NCI-H1436 treated with DMSO at 0.1 percent for 48 hours (cell line): ENCODE measurements at regions not wholly inside any gene's neighbourhood (a gene's known extent, or its start where the extent isn't known, plus 50 kb on each side); places are given as distances from the start of the nearest gene placed in this dataset.

Experiments
- DNase-seq: peaks from one replicate; lab custom pipeline; 2025; lab: John Stamatoyannopoulos, UW

DNA sequence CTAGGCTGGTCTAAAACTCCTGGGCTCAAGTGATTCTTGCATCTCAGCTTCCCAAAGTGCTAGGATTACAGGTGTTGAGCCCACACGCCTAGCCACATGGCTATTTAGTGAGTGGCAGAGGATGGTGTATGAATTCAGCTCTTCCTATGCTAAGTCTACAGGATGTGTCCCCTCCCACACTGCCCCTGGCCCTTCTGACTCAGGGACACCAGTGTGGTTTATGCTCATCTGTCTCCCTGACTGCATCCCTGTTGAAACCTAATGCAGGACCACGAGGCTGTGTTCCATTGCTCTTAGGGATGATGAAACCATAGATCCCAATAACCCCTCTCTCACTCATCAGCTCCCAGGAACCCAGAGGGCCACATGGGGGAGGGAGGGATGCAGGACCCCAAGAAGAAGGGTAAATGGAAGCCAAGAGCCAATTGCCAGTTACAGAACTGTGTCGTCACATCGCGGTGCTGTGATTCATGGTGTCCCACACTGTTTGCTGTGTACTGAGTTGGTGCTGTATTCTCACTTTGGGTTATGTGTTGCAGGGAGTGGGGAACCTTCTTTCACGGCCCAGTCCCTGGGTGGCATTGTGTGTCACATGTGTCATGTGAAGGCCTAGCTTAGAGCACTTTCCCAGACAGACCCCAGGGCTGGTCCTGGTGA is 102.9 kb upstream of the HAAO start:
- no peak for DNase-seq

- DNase-seq, result no peak
Measured at GRCh38 chr2:42893047-42893758, 100.8 kb upstream of the HAAO start.

DNA sequence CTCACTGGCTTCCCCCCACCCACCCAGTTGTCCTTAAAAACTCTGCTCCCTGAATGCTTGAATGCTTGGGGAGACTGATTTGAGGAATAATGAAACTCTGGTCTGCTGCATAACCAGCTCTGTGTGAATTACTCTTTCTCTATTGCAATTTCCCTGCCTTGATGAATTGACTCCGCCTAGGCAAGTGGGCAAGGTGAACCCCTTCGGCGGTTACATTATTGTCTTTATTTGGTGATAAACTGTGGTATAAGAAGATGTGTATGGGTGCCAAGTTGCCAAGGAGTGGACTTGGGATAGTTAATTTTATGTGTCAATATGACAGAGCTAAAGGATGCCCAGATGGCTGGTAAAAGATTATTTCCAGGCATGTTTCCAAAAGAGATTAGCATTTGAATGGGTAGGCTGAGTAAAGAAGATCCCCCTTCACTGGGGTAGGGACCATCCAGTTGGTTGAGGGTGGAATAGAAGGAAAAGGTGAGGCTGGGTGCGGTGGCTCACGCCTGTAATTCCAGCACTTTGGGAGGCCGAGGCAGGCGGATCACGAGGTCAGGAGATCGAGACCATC is 98.5 kb upstream of the HAAO start:
- no peak for DNase-seq

- no peak for DNase-seq
Measured at GRCh38 chr2:42888321-42889245, 96.2 kb upstream of the HAAO start.

GRCh38 chr2:42886921-42887320 is 94.5 kb upstream of the HAAO start:
- DNase-seq, result no peak

DNA sequence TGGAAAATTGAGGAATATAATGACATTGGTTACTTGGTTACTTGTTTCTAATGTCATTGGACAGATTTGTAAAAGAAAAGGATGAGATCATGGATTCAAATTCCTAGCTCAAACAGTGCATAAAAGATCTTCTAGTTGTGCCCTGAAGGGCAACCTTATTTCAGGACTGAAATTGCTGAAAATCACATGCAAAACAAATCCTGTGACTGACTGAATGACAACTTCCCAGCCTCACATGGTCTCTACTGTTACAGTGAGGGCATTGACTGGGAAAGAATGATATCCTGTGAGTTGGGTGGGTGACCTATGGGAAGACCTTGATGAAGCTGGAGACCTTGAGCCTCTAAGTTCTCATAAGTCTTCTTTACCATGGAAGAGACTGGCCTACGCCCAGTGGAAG is 90.4 kb upstream of the HAAO start:
- no peak for DNase-seq

GRCh38 chr2:42881732-42882131 is 89.3 kb upstream of the HAAO start:
- no peak for DNase-seq

- no peak for DNase-seq
Measured at GRCh38 chr2:42880738-42881690, 88.6 kb upstream of the HAAO start.

GRCh38 chr2:42879913-42880737 is 87.7 kb upstream of the HAAO start:
- no peak for DNase-seq

- no peak for DNase-seq
Measured at GRCh38 chr2:42879121-42879705, 86.8 kb upstream of the HAAO start.

GRCh38 chr2:42878581-42878980 is 86.2 kb upstream of the HAAO start:
- DNase-seq, result no peak

GRCh38 chr2:42877936-42878335 is 85.6 kb upstream of the HAAO start:
- DNase-seq, result no peak

- DNase-seq, result no peak
Measured at GRCh38 chr2:42877511-42877910, 85.1 kb upstream of the HAAO start.

DNA sequence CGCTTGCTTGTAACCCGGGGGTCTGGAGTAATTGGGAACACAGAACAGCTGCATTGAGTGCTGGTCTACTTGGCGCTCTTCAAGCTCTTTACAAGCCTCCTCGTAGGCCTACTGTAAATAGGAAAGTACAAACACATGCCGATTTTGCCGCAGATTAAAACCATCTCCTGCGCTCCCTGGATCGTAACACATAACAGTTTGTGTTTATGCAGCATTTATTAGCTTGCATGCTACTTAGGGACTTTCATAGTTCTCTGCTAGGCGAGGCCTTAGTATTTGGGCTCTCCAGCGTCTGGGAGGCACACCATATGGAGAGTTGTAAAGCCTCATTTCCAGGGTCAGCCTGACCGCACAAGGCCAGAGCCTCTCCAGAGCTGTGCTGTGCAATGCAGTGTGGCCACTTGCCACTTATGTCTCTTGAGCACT is 84.0 kb upstream of the HAAO start:
- no peak for DNase-seq

DNA sequence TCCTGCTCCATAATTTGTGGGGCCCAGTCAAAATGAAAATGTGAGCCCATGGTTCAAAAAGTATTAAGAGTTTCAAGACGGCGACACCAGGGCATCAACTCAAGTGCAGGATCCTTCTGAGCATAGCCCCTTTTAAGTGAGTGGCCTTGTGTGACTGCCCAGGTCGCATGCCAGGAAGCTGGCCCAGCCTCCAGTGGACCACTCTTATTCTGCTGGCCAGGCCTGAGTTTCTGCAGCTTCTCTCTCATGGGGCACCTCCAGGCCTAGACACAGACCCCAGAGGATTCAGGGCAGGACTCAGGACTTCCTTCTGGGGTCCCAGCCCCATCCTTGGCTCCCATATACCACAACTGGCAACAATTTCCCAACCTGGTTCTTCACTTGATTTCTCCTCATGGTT is 83.5 kb upstream of the HAAO start:
- DNase-seq, result no peak

DNA sequence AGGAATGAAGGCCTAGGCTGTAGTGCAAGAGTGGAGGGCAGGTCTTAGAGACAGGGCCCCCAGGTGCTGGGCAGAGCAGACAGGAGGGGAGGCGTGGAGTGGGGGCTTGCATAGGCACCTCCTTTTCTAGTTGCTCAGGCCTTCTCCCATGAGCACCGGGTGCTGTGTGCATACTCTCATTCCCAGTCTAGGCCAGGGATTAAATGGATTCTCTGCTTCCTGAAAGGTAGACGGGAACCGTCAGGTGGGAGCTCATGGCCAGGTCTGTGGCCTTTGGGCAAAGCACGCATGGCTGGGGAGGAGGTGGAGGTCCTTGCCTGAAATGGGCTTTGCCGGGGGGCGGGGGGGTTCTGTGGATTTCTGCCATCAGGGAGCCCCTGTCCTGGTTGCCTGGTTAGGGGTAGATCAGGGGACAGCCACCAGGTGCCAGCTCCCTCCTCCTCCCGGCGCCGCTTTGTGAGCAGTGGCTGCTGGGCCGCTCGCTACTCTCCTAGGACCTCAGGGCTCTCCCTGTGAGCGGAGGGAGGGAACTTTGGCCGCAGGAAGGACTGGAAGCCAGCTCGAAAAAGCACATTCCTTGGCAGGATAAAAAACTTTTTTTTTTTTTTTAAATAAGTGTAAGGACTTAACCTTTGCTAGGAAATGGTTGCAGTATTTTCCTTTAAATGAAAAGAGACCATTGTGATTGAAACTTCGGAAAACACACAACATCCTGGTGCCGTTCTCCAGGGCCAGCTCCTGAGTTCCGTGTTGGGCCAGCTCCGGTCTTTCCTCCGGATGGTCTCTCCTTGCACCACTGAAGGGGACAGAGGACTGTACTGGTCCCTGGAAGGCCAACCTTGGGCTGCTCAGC is 82.8 kb upstream of the HAAO start:
- DNase-seq, result no peak

- DNase-seq, result no peak
Measured at GRCh38 chr2:42872721-42873120, 80.3 kb upstream of the HAAO start.

GRCh38 chr2:42871372-42871771 is 79.0 kb upstream of the HAAO start:
- DNase-seq, result no peak

DNA sequence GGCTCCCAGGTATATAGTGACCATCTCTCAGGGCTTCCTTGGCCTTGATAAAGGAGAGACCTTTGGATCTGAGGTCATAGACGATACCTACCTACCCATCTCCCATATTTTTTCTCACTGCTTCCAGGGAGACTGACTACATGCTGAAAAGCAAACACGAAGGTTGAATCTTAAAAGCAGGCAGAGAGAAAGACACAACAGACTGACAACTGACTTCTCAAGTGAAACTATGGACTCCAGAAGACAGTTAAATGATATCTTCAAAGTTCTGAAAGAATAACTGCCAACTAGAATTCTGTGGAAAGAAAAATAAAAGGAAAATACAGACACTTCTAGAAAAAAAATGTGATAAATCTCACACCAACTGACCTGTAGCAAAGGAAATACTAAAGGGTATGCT is 76.5 kb upstream of the HAAO start:
- DNase-seq, result no peak
